ENCODE measurements at regions not wholly inside any gene's neighbourhood (a gene's known extent, or its start where the extent isn't known, plus 50 kb on each side); places are given as distances from the start of the nearest gene placed in this dataset.

DNA sequence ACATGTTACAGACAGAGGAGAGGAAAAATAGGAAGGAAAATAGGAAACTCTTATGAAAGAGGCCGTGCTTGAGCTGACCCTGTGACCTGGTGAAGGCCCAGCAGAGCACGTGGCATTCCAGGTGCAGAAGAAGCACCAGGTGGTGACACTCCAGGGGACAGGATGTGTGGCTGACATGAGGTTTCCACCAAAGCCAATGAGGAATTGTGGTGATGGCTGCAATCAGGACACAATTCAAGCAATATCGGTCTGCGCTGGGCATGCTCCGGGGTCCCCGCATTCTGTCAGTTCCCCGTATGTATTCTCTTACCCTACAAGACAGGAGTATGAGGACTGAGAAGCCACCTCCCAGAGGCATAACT lies 504.2 kb downstream of the EIPR1 start:
- H3K9me2 ChIP-seq (replicated peaks; ENCODE audit: insufficient read depth) = no peaks in the 10 kb centered on the region
- H3K27me3 ChIP-seq = no peaks in the 10 kb centered on the region
- TF ChIP-seq EZH2phosphoT487 (IDR thresholded peaks at IDR 0.05; ENCODE audit: low read depth, severe bottlenecking, unreplicated experiment) (no peak), EZH2 (IDR thresholded peaks at IDR 0.05; ENCODE audit: borderline replicate concordance) (no peak)
- TF ChIP-seq, protein P1, sequence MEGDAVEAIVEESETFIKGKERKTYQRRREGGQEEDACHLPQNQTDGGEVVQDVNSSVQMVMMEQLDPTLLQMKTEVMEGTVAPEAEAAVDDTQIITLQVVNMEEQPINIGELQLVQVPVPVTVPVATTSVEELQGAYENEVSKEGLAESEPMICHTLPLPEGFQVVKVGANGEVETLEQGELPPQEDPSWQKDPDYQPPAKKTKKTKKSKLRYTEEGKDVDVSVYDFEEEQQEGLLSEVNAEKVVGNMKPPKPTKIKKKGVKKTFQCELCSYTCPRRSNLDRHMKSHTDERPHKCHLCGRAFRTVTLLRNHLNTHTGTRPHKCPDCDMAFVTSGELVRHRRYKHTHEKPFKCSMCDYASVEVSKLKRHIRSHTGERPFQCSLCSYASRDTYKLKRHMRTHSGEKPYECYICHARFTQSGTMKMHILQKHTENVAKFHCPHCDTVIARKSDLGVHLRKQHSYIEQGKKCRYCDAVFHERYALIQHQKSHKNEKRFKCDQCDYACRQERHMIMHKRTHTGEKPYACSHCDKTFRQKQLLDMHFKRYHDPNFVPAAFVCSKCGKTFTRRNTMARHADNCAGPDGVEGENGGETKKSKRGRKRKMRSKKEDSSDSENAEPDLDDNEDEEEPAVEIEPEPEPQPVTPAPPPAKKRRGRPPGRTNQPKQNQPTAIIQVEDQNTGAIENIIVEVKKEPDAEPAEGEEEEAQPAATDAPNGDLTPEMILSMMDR (IDR thresholded peaks at IDR 0.05; ENCODE audit: poor library complexity) = no peak
- no peak overlapping the region for H2AFZ ChIP-seq
- H3K9me3 ChIP-seq (ENCODE audit: low read depth) = no peaks in the 10 kb centered on the region
- no peak overlapping the region for H3K4me2 ChIP-seq
- no peaks in the 10 kb centered on the region for H4K20me1 ChIP-seq (ENCODE audit: insufficient read depth, poor library complexity, severe bottlenecking)
- no peak overlapping the region for H3K4me3 ChIP-seq
- H3K79me2 ChIP-seq = no peaks in the 10 kb centered on the region
- no peak overlapping the region for H3K27ac ChIP-seq
- 85% methylated on average over 7 of the region's 7 CpGs for WGBS (ENCODE audit: low lambda C conversion rate, missing lambda C conversion rate)
- DNase-seq (ENCODE audit: low spot score) = no peak
- no peaks in the 10 kb centered on the region for H3K36me3 ChIP-seq (replicated peaks; ENCODE audit: insufficient read depth, low read depth)
- peaks cover 7% of the 10 kb centered on the region for H3K4me1 ChIP-seq (ENCODE audit: insufficient read depth)

- Histone ChIP-seq H3K36me3 (replicated peaks; ENCODE audit: insufficient read depth, low read depth) (no peaks in the 10 kb centered on the region), H2AFZ (no peak overlapping the region), H3K79me2 (no peaks in the 10 kb centered on the region), H3K9me2 (replicated peaks; ENCODE audit: insufficient read depth) (no peaks in the 10 kb centered on the region), H3K9me3 (ENCODE audit: low read depth) (no peaks in the 10 kb centered on the region), H4K20me1 (ENCODE audit: insufficient read depth, poor library complexity, severe bottlenecking) (no peaks in the 10 kb centered on the region), H3K4me3 (no peak overlapping the region), H3K27me3 (no peaks in the 10 kb centered on the region), H3K4me2 (no peak overlapping the region), H3K4me1 (ENCODE audit: insufficient read depth) (peaks cover 7% of the 10 kb centered on the region), H3K27ac (no peak overlapping the region)
- no peak for DNase-seq (ENCODE audit: low spot score)
- no peak for TF ChIP-seq EZH2phosphoT487 (IDR thresholded peaks at IDR 0.05; ENCODE audit: low read depth, severe bottlenecking, unreplicated experiment)
- TF ChIP-seq, protein P1 (IDR thresholded peaks at IDR 0.05; ENCODE audit: poor library complexity) = no peak
- TF ChIP-seq EZH2 (IDR thresholded peaks at IDR 0.05; ENCODE audit: borderline replicate concordance) = no peak
- WGBS (ENCODE audit: low lambda C conversion rate, missing lambda C conversion rate) = 73% methylated on average over 3 of the region's 3 CpGs
Observed at GRCh38 chr2:2872713-2873449, 504.7 kb downstream of the EIPR1 start.

- H3K27ac ChIP-seq = no peak overlapping the region
- no peak overlapping the region for H2AFZ ChIP-seq
Observed at GRCh38 chr2:2872309-2872617, 505.4 kb downstream of the EIPR1 start.

More at GRCh38 chr2:2872309-2872617, 505.4 kb downstream of the EIPR1 start:
- Histone ChIP-seq H4K20me1 (ENCODE audit: insufficient read depth, poor library complexity, severe bottlenecking) (no peaks in the 10 kb centered on the region), H3K4me1 (ENCODE audit: insufficient read depth) (peaks cover 7% of the 10 kb centered on the region), H3K79me2 (no peaks in the 10 kb centered on the region), H3K9me3 (ENCODE audit: low read depth) (no peaks in the 10 kb centered on the region), H3K36me3 (replicated peaks; ENCODE audit: insufficient read depth, low read depth) (no peaks in the 10 kb centered on the region), H3K27me3 (no peaks in the 10 kb centered on the region), H3K4me2 (no peak overlapping the region), H3K9me2 (replicated peaks; ENCODE audit: insufficient read depth) (no peaks in the 10 kb centered on the region), H3K4me3 (no peak overlapping the region)
- DNase-seq (ENCODE audit: low spot score) = no peak
- TF ChIP-seq EZH2 (IDR thresholded peaks at IDR 0.05; ENCODE audit: borderline replicate concordance) (no peak), EZH2phosphoT487 (IDR thresholded peaks at IDR 0.05; ENCODE audit: low read depth, severe bottlenecking, unreplicated experiment) (no peak)
- TF ChIP-seq, protein P1 (IDR thresholded peaks at IDR 0.05; ENCODE audit: poor library complexity) = no peak
- WGBS (ENCODE audit: low lambda C conversion rate, missing lambda C conversion rate) = 88% methylated on average over 15 of the region's 15 CpGs
